Calu3 (cell line): ENCODE measurements at regions not wholly inside any gene's neighbourhood (a gene's known extent, or its start where the extent isn't known, plus 50 kb on each side); places are given as distances from the start of the nearest gene placed in this dataset.
"Not testable (repeated sequence)": the region's sequence is repeated elsewhere in the genome, so short reads cannot be mapped to it uniquely, and the experiment has no call there.

Source experiments
- BruUV-seq: library from RNA; stranded (reverse); fragments of 400-500 nt; replicated peaks from 2 replicates; lab custom pipeline; 2021; lab: Mats Ljungman, UMichigan
- CTCF ChIA-PET: fragments of 300-600 bp; sonication (Branson Sonifier 250); formaldehyde crosslinking; loops from one replicate; lab custom pipeline; 2022; ENCODE audit warnings: antibody characterized with exemption; lab: Charles Lee
- DNase-seq: peaks from one replicate; pipeline ENCODE4 v3.0.0; 2022
- H3K27ac Mint-ChIP-seq: one replicate; pipeline ENCODE4 v1.8.0; 2022; ENCODE audit warnings: mixed read lengths; ENCODE audit not compliant: unreplicated experiment
- H3K27me3 Mint-ChIP-seq: one replicate; pipeline ENCODE4 v1.8.0; 2022; ENCODE audit warnings: mixed read lengths; ENCODE audit not compliant: unreplicated experiment
- H3K36me3 Mint-ChIP-seq: one replicate; pipeline ENCODE4 v1.8.0; 2022; ENCODE audit warnings: mild to moderate bottlenecking, moderate library complexity, mixed read lengths; ENCODE audit not compliant: insufficient read depth, unreplicated experiment
- H3K4me1 Mint-ChIP-seq: one replicate; pipeline ENCODE4 v1.8.0; 2022; ENCODE audit warnings: mild to moderate bottlenecking, low read depth, mixed read lengths; ENCODE audit not compliant: unreplicated experiment
- H3K4me3 Mint-ChIP-seq: one replicate; pipeline ENCODE4 v1.8.0; 2022; ENCODE audit warnings: mild to moderate bottlenecking, low read depth, moderate library complexity, mixed read lengths; ENCODE audit not compliant: unreplicated experiment
- H3K9me3 Mint-ChIP-seq: one replicate; pipeline ENCODE4 v1.8.0; 2022; ENCODE audit warnings: low read depth, mixed read lengths; ENCODE audit not compliant: unreplicated experiment
- intact Hi-C: fragments of 100-400 bp; cut with micrococcal nuclease; formaldehyde crosslinking; loops from one replicate; pipeline ENCODE4 v1.10.0; 2022; ENCODE audit not compliant: unreplicated experiment
- TF ChIP-seq, protein P1 (sequence below): fragments of 200-600 bp; IDR thresholded peaks from one replicate; pipeline ENCODE4 v1.8.0; 2022; ENCODE audit warnings: antibody characterized with exemption; ENCODE audit not compliant: unreplicated experiment

DNA sequence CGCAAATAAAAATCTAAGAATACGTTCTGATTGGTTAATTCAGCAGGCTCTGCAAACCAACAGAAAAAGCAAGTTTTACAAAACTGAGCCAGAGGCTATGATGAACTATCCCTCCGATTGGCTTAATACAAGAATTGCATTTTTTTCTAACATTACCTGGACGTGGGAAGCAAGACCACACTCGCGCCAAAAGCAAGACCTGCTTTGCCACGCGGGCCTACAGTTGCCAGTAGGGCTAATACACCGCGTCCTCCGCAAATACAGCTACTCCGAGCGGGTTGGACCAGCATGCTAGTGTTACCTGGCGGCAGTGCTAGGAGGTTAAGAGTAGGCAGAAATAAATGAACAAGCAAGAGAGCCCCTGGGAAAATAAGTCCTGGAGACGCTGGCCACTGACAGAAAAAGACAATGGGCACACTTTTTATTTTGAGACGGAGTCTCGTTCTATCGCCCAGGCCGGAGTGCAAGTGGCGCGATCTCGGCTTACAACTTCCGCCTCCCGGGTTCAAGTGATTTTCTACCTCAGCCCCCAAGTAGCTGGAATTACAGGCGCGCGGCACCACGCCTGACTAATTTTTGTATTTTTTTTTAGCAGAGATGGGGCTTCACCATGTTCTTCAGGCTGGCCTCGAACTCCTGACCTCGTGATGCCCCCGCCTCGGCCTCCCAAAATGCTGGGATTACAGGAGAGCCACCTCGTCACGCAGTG, 131.9 kb upstream of the BTN3A2 start:
- intact Hi-C loops = no loop called here
- peak overlapping the region; percentile 81 for H3K27ac Mint-ChIP-seq
- DNase-seq = peak; percentile 44
- CTCF ChIA-PET = interaction anchor here (0.5 to 3.3 kb wide), 5 partner anchors 9 to 45 kb away, joined by 3 to 25 read pairs (median 3); a partner anchor contains a TSS
- no peaks in the 10 kb centered on the region for H3K9me3 Mint-ChIP-seq
- BruUV-seq = no TSS peak
- peaks cover 31% of the 10 kb centered on the region for H3K4me1 Mint-ChIP-seq
- peak overlapping the region; percentile 66 for H3K4me3 Mint-ChIP-seq
- TF ChIP-seq, protein P1, sequence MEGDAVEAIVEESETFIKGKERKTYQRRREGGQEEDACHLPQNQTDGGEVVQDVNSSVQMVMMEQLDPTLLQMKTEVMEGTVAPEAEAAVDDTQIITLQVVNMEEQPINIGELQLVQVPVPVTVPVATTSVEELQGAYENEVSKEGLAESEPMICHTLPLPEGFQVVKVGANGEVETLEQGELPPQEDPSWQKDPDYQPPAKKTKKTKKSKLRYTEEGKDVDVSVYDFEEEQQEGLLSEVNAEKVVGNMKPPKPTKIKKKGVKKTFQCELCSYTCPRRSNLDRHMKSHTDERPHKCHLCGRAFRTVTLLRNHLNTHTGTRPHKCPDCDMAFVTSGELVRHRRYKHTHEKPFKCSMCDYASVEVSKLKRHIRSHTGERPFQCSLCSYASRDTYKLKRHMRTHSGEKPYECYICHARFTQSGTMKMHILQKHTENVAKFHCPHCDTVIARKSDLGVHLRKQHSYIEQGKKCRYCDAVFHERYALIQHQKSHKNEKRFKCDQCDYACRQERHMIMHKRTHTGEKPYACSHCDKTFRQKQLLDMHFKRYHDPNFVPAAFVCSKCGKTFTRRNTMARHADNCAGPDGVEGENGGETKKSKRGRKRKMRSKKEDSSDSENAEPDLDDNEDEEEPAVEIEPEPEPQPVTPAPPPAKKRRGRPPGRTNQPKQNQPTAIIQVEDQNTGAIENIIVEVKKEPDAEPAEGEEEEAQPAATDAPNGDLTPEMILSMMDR = no peak
- H3K27me3 Mint-ChIP-seq = no peaks in the 10 kb centered on the region
- peaks cover 31% of the 10 kb centered on the region for H3K36me3 Mint-ChIP-seq

DNA sequence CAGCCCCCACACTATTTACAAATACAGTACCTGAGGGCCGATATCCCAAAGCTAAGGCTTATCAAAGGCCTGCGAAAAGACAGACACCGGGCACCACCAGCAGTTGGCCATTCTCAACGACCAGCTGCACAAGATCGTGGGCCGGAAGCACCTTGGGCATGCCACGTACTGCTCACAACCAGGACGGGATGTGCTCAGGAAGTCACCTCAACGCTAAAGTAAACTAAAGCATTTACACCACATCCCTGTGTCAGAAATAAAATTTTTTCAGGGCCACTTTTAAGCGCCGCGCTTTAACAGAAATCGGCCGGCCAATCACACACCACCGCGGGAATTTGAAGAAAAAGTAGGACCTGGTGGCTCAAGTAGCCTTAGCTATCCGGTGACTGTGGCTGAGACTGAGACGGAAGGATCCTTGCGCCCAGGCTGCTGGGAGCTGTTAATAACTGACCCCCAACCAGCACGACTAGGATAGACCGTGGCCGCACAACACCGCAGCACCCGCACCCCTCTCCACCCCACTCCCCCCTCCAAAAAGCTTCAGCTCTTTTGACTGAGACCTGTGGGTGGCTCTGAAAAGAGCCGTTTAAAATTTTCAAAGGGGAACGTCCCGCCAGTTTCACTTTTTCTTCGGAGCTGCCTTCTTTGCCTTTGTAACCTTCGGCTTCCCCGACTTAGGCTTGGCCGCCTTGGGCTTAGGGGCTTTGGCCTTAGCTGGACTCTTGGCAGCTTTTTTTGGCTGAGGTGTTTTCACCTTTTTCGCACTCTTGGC, 131.2 kb upstream of the BTN3A2 start:
- DNase-seq = peak; percentile 69
- TF ChIP-seq, protein P1 = no peak
- Mint-ChIP-seq H3K4me3 (peak overlapping the region; percentile 66), H3K27me3 (no peaks in the 10 kb centered on the region), H3K9me3 (no peaks in the 10 kb centered on the region), H3K36me3 (peaks cover 31% of the 10 kb centered on the region), H3K4me1 (peaks cover 31% of the 10 kb centered on the region), H3K27ac (peak overlapping the region; percentile 81)
- CTCF ChIA-PET = interaction anchor here (0.5 to 3.3 kb wide), 12 partner anchors 10 to 864 kb away, joined by 3 to 25 read pairs (median 4); a partner anchor contains a TSS
- intact Hi-C loops = loop anchor here (1.0 to 2.0 kb wide), 3 partner anchors 16 to 38 kb away; a partner anchor contains a TSS
- BruUV-seq = no TSS peak

DNA sequence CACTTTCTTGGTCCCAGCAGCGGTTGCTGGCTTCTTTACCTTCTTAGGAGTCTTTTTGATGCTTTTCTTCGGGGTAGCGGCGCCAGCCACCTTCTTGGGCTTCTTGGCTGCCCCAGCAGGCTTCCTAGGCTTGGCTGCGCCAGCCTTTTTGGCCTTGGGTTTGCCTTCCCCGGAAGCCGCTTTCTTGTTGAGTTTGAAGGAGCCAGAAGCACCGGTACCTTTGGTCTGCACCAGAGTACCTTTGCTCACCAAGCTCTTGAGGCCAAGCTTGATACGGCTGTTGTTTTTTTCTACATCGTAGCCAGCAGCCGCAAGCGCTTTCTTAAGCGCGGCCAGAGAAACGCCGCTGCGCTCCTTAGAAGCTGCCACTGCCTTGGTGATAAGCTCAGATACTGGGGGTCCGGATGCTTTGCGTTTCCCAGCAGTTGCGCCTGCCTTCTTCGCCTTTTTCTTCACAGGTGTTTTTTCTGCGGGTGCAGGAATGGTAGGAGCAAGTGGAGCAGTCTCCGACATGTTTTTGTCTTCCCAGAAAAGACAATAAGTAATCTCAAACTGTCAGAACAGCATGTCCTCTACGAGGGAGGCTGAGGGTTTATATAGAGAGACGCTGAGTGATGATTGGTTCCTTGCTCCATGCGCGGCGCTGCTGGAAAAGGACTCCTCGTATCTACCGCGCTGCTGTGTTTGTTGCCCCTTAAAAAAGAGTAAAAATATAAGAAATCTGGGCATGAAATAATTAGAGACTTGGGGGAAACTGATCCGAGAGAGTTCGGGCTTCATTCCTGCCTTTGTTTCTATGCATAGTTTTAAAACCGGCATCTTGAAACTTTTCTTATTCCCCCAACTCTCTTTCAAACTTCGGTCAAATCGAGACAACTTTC, 130.3 kb upstream of the BTN3A2 start:
- TSS peak; percentile 99 for BruUV-seq
- CTCF ChIA-PET = interaction anchor here (0.5 to 3.3 kb wide), 10 partner anchors 16 to 864 kb away, joined by 3 to 25 read pairs (median 4); a partner anchor contains a TSS
- TF ChIP-seq, protein P1 = no peak
- Mint-ChIP-seq H3K27ac (peak overlapping the region; percentile 81), H3K4me1 (peaks cover 31% of the 10 kb centered on the region), H3K9me3 (no peaks in the 10 kb centered on the region), H3K4me3 (peak overlapping the region; percentile 66), H3K27me3 (no peaks in the 10 kb centered on the region), H3K36me3 (peaks cover 31% of the 10 kb centered on the region)
- intact Hi-C loops = loop anchor here (1.0 to 2.0 kb wide), 3 partner anchors 16 to 38 kb away; a partner anchor contains a TSS
- DNase-seq = peak; percentile 79

DNA sequence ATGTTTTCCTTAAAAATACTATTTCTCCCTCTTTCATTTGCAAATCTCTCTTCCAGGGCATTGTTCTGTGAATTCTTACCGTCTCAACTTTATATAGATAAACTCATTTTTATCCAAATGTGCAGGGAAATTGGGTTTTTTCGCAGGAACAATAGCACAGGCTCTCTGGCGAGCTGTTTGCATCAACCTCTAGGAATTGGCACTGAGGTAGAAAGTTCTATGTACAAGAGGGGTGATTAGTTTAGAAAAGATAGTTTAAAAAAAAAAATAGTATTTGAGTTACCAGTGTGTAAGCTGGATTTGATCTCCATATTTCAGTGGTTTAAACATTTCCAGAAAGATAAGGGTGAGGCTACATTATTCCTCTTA, 129.7 kb upstream of the BTN3A2 start:
- CTCF ChIA-PET = interaction anchor here (0.5 to 3.3 kb wide), 7 partner anchors 15 to 1310 kb away, joined by 3 to 25 read pairs (median 5); a partner anchor contains a TSS
- Mint-ChIP-seq H3K27ac (peak overlapping the region; percentile 81), H3K4me1 (peaks cover 31% of the 10 kb centered on the region)

DNA sequence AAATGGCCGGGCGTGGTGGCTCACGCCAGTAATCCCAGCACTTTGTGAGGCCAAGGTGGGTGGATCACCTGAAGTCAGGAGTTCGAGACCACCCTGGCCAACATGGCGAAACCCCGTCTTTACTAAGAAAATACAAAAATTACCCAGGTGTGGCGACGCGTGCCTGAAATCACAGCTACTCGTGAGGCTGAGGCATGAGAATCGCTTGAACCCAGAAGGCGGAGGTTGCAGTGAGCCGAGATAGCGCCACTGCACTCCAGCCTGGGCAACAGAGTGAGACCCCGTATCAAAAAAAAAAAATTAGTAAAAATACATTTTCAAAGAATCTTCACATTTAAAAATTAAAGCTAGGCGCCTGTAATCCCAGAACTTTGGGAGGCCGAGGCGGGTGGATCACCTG, 125.6 kb upstream of the BTN3A2 start:
- H3K27ac Mint-ChIP-seq, H3K27me3 Mint-ChIP-seq, intact Hi-C loops, H3K4me3 Mint-ChIP-seq, DNase-seq, BruUV-seq, CTCF ChIA-PET, H3K9me3 Mint-ChIP-seq: not testable (repeated sequence)
- H3K4me1 Mint-ChIP-seq = peaks cover 36% of the 10 kb centered on the region
- H3K36me3 Mint-ChIP-seq = peaks cover 11% of the 10 kb centered on the region

More for the DNA sequence above, 129.7 kb upstream of the BTN3A2 start:
- no peak for DNase-seq
- TF ChIP-seq, protein P1 = no peak
- no peaks in the 10 kb centered on the region for H3K27me3 Mint-ChIP-seq
- peaks cover 2% of the 10 kb centered on the region for H3K9me3 Mint-ChIP-seq
- intact Hi-C loops = loop anchor here (2.0 kb wide), 1 partner anchor 18 kb away; a partner anchor contains a TSS
- BruUV-seq = no TSS peak
- peaks cover 31% of the 10 kb centered on the region for H3K36me3 Mint-ChIP-seq
- H3K4me3 Mint-ChIP-seq = peak overlapping the region; percentile 66
